ENCODE measurements at regions not wholly inside any gene's neighbourhood (a gene's known extent, or its start where the extent isn't known, plus 50 kb on each side); places are given as distances from the start of the nearest gene placed in this dataset.

- TF ChIP-seq REST (IDR thresholded peaks at IDR 0.05; ENCODE audit: low read depth) (no peak), MAX (IDR thresholded peaks at IDR 0.05) (no peak), FOSL1 (IDR thresholded peaks at IDR 0.05; ENCODE audit: low read depth) (no peak), CTCF (IDR thresholded peaks at IDR 0.05 in 2 of 3, conservative IDR thresholded peaks at IDR 0.05 in 1 of 3; ENCODE audit: borderline replicate concordance in 1 of 3, insufficient read depth in 1 of 3, low read depth in 2 of 3, low read length in 2 of 3) (no peak), POLR2A (IDR thresholded peaks at IDR 0.05; ENCODE audit: borderline replicate concordance, extremely low read depth, insufficient read depth, insufficient read length) (no peak)
Observed at GRCh38 chr12:97288531-97288930, 174.1 kb upstream of the RMST start (continued).

- no peaks in the 10 kb centered on the region for H3K4me1 ChIP-seq (ENCODE audit: control insufficient read depth in 1 of 2, insufficient read depth in 2 of 2, low read length in 2 of 2)
- CTCF ChIA-PET = no interaction called here
- TF ChIP-seq ZNF274 (IDR thresholded peaks at IDR 0.05; ENCODE audit: low read depth, low read length) = no peak
- TF ChIP-seq SP1 (IDR thresholded peaks at IDR 0.05; ENCODE audit: low read depth) = no peak
- TF ChIP-seq REST (IDR thresholded peaks at IDR 0.05; ENCODE audit: low read depth) = no peak
- no peak for TF ChIP-seq ATF3 (IDR thresholded peaks at IDR 0.05)
- no peak for TF ChIP-seq MAX (IDR thresholded peaks at IDR 0.05)
- TF ChIP-seq POLR2A (IDR thresholded peaks at IDR 0.05; ENCODE audit: borderline replicate concordance, extremely low read depth, insufficient read depth, insufficient read length) = no peak
- TF ChIP-seq ELF1 (IDR thresholded peaks at IDR 0.05; ENCODE audit: borderline replicate concordance, low read depth) = no peak
- no peak for TF ChIP-seq RAD21 (IDR thresholded peaks at IDR 0.05; ENCODE audit: low read depth)
- TF ChIP-seq ZBTB33 (IDR thresholded peaks at IDR 0.05; ENCODE audit: extremely low read depth, insufficient replicate concordance, low read length) = no peak
- TF ChIP-seq FOSL1 (IDR thresholded peaks at IDR 0.05; ENCODE audit: low read depth) = no peak
Observed at GRCh38 chr12:97292588-97292987, 170.0 kb upstream of the RMST start.

More at GRCh38 chr12:97292588-97292987, 170.0 kb upstream of the RMST start:
- Histone ChIP-seq H3K4me3 (replicated peaks in 1 of 2; ENCODE audit: low read depth in 1 of 2, low read length in 2 of 2) (no peak overlapping the region), H3K36me3 (ENCODE audit: control insufficient read depth in 1 of 2, insufficient read depth in 2 of 2, low read length in 2 of 2) (no peaks in the 10 kb centered on the region), H3K4me2 (ENCODE audit: low read length) (no peak overlapping the region), H4K20me1 (ENCODE audit: insufficient read depth) (no peaks in the 10 kb centered on the region), H3K9me3 (ENCODE audit: control insufficient read depth in 1 of 2, insufficient read depth in 1 of 2, low read depth in 1 of 2, low read length in 2 of 2) (no peaks in the 10 kb centered on the region), H3K79me2 (ENCODE audit: insufficient read depth, low read length) (no peaks in the 10 kb centered on the region), H3K27me3 (ENCODE audit: insufficient read depth, low read length) (no peaks in the 10 kb centered on the region), H3K27ac (ENCODE audit: low read depth, low read length) (no peak overlapping the region), H3K9ac (ENCODE audit: low read length) (no peak overlapping the region), H2AFZ (ENCODE audit: low read depth, low read length, poor library complexity, severe bottlenecking) (no peak overlapping the region), H3K9me2 (ENCODE audit: insufficient read depth) (no peaks in the 10 kb centered on the region)
- POLR2A ChIA-PET = no interaction called here
- BruUV-seq (replicated peaks) = no TSS peak
- DNase-seq (ENCODE audit: low read depth, low spot score) (no peak), ATAC-seq (no peak)
- RAD21 ChIA-PET (ENCODE audit: low non-redundant PET in 1 of 2, low total read pairs in 2 of 2, uncharacterized antibody in 2 of 2, unreplicated experiment in 2 of 2) = no interaction called here
- intact Hi-C loops (cut with micrococcal nuclease) = no loop called here

Measured in HCT116 (cell line).